Ishikawa (cell line): ENCODE measurements at regions not wholly inside any gene's neighbourhood (a gene's known extent, or its start where the extent isn't known, plus 50 kb on each side); places are given as distances from the start of the nearest gene placed in this dataset.

Source experiments
- CEBPB ChIP-seq: IDR thresholded peaks from 2 replicates; pipeline ENCODE4 v1.6.1; 2012
- CREB1 ChIP-seq: IDR thresholded peaks from 2 replicates; pipeline ENCODE4 v1.6.1; 2012; ENCODE audit warnings: low read depth
- EGR1 ChIP-seq: IDR thresholded peaks from 2 replicates; pipeline ENCODE4 v1.6.1; 2012
- EP300 ChIP-seq: IDR thresholded peaks from 2 replicates; pipeline ENCODE4 v1.6.1; 2012; ENCODE audit warnings: borderline replicate concordance
- FOXM1 ChIP-seq: IDR thresholded peaks from 2 replicates; pipeline ENCODE4 v1.6.1; 2012; ENCODE audit warnings: low read depth, borderline replicate concordance
- NFIC ChIP-seq: IDR thresholded peaks from 2 replicates; pipeline ENCODE4 v1.6.1; 2012
- RAD21 ChIP-seq: IDR thresholded peaks from 2 replicates; pipeline ENCODE4 v1.6.1; 2012; ENCODE audit warnings: low read depth
- TAF1 ChIP-seq: IDR thresholded peaks from 2 replicates; pipeline ENCODE4 v1.6.1; 2012; ENCODE audit warnings: low read depth, mild to moderate bottlenecking
- TCF12 ChIP-seq: IDR thresholded peaks from 2 replicates; pipeline ENCODE4 v1.6.1; 2012; ENCODE audit warnings: low read depth
- TEAD4 ChIP-seq: IDR thresholded peaks from 2 replicates; pipeline ENCODE4 v1.6.1; 2012
- YY1 ChIP-seq: IDR thresholded peaks from 2 replicates; pipeline ENCODE4 v1.6.1; 2012; ENCODE audit warnings: low read depth
- ZBTB7A ChIP-seq: IDR thresholded peaks from 2 replicates; pipeline ENCODE4 v1.6.1; 2012; ENCODE audit warnings: low read depth
- TF ChIP-seq, protein P1 (sequence below): IDR thresholded peaks from 2 replicates; pipeline ENCODE4 v1.6.1; 2012
- TF ChIP-seq, protein P2 (sequence below): IDR thresholded peaks from 2 replicates; pipeline ENCODE4 v1.6.1; 2012; ENCODE audit warnings: low read depth, mild to moderate bottlenecking
- TF ChIP-seq, protein P3 (sequence below): IDR thresholded peaks from 2 replicates; pipeline ENCODE4 v1.6.1; 2012

DNA sequence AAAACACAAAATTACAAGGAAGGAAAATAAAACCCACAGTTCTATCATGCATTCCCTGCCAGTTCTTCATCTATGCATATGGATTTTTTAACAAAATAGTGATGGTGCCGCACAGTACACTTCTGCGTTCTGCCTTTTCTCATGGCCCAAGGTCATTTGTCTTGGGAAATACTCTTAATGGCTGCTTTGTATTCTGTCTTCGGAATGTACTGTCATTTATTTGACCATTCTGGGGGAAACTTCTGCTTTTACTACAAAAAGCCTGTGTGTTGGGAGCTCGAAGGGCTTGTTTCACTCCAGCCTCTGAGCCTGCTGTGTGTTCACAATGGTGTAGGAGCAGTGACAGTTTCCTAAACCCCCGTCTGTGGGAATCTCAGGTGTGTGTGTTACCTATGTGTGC, 82.8 kb upstream of the SEC14L1 start:
- TF ChIP-seq, protein P1, sequence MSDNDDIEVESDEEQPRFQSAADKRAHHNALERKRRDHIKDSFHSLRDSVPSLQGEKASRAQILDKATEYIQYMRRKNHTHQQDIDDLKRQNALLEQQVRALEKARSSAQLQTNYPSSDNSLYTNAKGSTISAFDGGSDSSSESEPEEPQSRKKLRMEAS: no peak
- no peak for TF ChIP-seq CREB1
- no peak for TF ChIP-seq NFIC
- TF ChIP-seq YY1: no peak
- TF ChIP-seq FOXM1: no peak
- TF ChIP-seq EGR1: no peak
- TF ChIP-seq, protein P2, sequence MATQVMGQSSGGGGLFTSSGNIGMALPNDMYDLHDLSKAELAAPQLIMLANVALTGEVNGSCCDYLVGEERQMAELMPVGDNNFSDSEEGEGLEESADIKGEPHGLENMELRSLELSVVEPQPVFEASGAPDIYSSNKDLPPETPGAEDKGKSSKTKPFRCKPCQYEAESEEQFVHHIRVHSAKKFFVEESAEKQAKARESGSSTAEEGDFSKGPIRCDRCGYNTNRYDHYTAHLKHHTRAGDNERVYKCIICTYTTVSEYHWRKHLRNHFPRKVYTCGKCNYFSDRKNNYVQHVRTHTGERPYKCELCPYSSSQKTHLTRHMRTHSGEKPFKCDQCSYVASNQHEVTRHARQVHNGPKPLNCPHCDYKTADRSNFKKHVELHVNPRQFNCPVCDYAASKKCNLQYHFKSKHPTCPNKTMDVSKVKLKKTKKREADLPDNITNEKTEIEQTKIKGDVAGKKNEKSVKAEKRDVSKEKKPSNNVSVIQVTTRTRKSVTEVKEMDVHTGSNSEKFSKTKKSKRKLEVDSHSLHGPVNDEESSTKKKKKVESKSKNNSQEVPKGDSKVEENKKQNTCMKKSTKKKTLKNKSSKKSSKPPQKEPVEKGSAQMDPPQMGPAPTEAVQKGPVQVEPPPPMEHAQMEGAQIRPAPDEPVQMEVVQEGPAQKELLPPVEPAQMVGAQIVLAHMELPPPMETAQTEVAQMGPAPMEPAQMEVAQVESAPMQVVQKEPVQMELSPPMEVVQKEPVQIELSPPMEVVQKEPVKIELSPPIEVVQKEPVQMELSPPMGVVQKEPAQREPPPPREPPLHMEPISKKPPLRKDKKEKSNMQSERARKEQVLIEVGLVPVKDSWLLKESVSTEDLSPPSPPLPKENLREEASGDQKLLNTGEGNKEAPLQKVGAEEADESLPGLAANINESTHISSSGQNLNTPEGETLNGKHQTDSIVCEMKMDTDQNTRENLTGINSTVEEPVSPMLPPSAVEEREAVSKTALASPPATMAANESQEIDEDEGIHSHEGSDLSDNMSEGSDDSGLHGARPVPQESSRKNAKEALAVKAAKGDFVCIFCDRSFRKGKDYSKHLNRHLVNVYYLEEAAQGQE: no peak
- TF ChIP-seq RAD21: no peak
- no peak for TF ChIP-seq TEAD4
- no peak for TF ChIP-seq CEBPB
- TF ChIP-seq, protein P3, sequence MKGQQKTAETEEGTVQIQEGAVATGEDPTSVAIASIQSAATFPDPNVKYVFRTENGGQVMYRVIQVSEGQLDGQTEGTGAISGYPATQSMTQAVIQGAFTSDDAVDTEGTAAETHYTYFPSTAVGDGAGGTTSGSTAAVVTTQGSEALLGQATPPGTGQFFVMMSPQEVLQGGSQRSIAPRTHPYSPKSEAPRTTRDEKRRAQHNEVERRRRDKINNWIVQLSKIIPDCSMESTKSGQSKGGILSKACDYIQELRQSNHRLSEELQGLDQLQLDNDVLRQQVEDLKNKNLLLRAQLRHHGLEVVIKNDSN: no peak
- no peak for TF ChIP-seq TCF12
- no peak for TF ChIP-seq TAF1
- no peak for TF ChIP-seq ZBTB7A

DNA sequence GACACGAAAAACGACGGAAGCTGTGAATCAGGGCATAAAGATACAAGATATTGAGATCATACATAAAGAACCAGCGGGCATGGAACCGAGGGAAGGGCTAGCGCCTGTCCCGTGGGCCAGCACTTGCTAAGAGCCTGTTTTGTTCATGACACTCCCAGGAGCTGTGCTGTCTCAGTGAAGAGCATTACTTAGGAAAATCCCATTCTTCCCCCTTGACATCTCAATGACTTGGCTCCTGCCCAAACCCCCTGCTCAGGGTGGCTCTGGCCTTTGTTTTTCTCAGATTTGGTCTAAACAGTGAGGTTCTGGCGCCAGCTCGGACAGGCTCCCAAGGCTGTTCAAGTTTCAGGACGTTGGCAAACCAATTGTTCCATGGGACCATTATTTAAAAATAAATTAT, 79.1 kb upstream of the SEC14L1 start:
- TF ChIP-seq EP300: no peak

DNA sequence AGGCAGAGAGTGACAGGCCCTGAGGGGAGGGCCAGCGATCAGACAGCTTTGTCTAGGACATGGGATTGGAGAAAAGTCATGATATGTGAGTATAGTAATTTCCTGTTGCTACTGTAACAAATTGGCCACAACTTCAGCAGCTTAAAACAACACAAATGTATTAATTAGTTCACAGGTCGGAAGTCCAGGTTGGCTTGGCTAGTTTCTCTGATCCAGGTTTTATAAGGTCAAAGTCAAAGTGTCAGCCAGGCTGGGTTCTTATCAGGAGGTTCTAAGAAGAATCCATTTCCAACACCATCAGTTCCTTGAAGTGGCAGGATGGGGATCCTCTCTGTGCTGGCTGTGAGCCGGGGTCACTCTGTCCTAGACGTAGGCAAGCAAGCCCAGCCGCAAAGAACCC, 76.2 kb upstream of the SEC14L1 start:
- TF ChIP-seq, protein P1: no peak
- TF ChIP-seq FOXM1: no peak
- TF ChIP-seq, protein P3: no peak
- TF ChIP-seq, protein P2: no peak
- TF ChIP-seq TCF12: no peak
- no peak for TF ChIP-seq TAF1
- no peak for TF ChIP-seq CREB1
- no peak for TF ChIP-seq CEBPB

DNA sequence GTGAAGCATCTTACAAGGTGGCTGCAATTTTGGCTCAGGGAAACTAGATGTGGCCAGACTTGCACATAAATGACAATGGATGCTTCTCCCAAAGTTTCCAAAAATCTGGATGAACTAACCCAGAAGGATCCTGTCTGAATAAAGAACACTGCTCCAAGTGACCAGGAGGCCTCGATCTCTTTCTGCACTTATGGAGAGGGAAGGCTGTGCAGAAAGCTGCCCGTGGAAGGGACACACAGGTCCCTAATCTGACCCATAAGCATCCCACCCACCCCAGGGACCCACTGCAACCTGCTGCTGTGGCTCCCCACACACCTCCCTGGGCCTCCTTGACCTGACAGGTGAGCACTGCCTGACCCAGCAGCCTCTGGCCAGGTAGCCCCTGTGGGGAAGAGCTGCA, 74.6 kb upstream of the SEC14L1 start:
- TF ChIP-seq CEBPB: no peak
- no peak for TF ChIP-seq TAF1
- TF ChIP-seq ZBTB7A: no peak
- TF ChIP-seq, protein P2: no peak
- TF ChIP-seq EP300: no peak
- TF ChIP-seq NFIC: no peak
- no peak for TF ChIP-seq FOXM1
- no peak for TF ChIP-seq YY1
- TF ChIP-seq EGR1: no peak
- no peak for TF ChIP-seq CREB1
- TF ChIP-seq TCF12: no peak
- no peak for TF ChIP-seq TEAD4
- TF ChIP-seq, protein P3: no peak

DNA sequence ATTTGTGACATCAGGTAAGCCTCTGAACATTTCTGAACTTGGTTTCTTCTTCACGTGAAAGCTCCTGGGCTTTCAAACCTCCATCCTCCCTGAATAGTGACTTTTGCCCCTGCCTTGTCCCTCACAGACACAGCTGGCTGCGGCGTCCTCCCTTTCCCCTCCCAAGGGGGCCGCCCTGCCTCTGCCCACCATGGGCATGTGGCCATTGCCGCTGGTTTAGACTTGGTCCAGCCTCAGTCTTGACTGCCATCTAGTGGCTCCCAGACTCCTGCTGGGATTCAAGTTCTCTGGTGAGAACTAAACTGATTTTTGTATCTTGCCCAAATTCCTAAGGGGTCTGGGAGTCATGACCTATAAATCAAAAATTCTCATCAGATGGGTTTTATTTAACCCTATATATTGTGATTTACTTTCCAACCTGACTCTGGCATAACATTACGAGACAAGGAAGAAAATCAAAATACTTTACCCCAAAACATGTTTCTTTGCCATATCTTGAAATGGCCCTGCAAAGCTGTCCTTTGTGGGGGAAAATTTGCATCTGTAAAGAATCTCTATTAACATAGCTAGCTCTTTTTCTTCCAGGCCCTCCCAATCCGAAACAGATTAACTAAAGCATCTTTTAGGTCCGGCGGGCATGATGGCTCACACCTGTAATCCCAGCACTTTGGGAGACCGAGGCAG, 73.9 kb upstream of the SEC14L1 start:
- peak; percentile 87 for TF ChIP-seq RAD21
